WTC11 (cell line): ENCODE measurements at regions not wholly inside any gene's neighbourhood (a gene's known extent, or its start where the extent isn't known, plus 50 kb on each side); places are given as distances from the start of the nearest gene placed in this dataset.

ENCODE experiments used
- ATAC-seq: fragments of 200-7000 bp; cut with Tn5 transposase; 2 replicates; pipeline ENCODE4 v1.10.0; 2021; ENCODE audit warnings: mild to moderate bottlenecking, moderate library complexity
- CTCF ChIA-PET: fragments of 300-600 bp; sonication (Branson Sonifier 250); formaldehyde crosslinking; loops from one replicate; lab custom pipeline; 2021; ENCODE audit warnings: antibody characterized with exemption; lab: Charles Lee
- POLR2A ChIA-PET: fragments of 350-600 bp; sonication (Branson Sonifier 250); formaldehyde crosslinking; loops from one replicate; lab custom pipeline; 2021; ENCODE audit warnings: antibody characterized with exemption; lab: Charles Lee
- DNase-seq: peaks from one replicate; pipeline ENCODE4 v3.0.0; 2021; ENCODE audit warnings: low spot score
- H3K27ac Mint-ChIP-seq: 2 replicates; pipeline ENCODE4 v1.8.0; 2021; ENCODE audit warnings: mixed read lengths
- H3K27me3 Mint-ChIP-seq: 2 replicates; pipeline ENCODE4 v1.8.0; 2021; ENCODE audit warnings: low read depth, mild to moderate bottlenecking, moderate library complexity, mixed read lengths
- H3K36me3 Mint-ChIP-seq: 2 replicates; pipeline ENCODE4 v1.8.0; 2021; ENCODE audit warnings: mixed read lengths
- H3K4me1 Mint-ChIP-seq: 2 replicates; pipeline ENCODE4 v1.8.0; 2022; ENCODE audit warnings: mixed read lengths
- H3K4me3 Mint-ChIP-seq: 2 replicates; pipeline ENCODE4 v1.8.0; 2021; ENCODE audit warnings: mild to moderate bottlenecking, moderate library complexity, mixed read lengths
- H3K9me3 Mint-ChIP-seq: 2 replicates; pipeline ENCODE4 v1.8.0; 2021; ENCODE audit warnings: mixed read lengths
- AR ChIP-seq: fragments of 250-450 bp; sonication (Bioruptor Pico); IDR thresholded peaks from 2 replicates; pipeline ENCODE4 v1.9.0; 2021; ENCODE audit warnings: mild to moderate bottlenecking
- ATF6 ChIP-seq: sonication (generic); formaldehyde crosslinking; IDR thresholded peaks from 2 replicates; pipeline ENCODE4 v1.8.1; 2023; ENCODE audit warnings: mild to moderate bottlenecking, missing genetic modification reagents
- CREB1 ChIP-seq: sonication (generic); formaldehyde crosslinking; IDR thresholded peaks from 2 replicates; pipeline ENCODE4 v1.8.0; 2023; ENCODE audit warnings: mild to moderate bottlenecking, missing genetic modification reagents
- E2F1 ChIP-seq: sonication (generic); formaldehyde crosslinking; IDR thresholded peaks from 2 replicates; pipeline ENCODE4 v1.8.0; 2022; ENCODE audit warnings: mild to moderate bottlenecking, missing genetic modification reagents
- FOXJ3 ChIP-seq: sonication (generic); formaldehyde crosslinking; IDR thresholded peaks from 2 replicates; pipeline ENCODE4 v1.9.0; 2021; ENCODE audit warnings: missing genetic modification reagents, mild to moderate bottlenecking, borderline replicate concordance
- GABPB1 ChIP-seq: sonication (generic); formaldehyde crosslinking; IDR thresholded peaks from 2 replicates; pipeline ENCODE4 v1.8.1; 2023; ENCODE audit warnings: mild to moderate bottlenecking, missing genetic modification reagents
- HMGA2 ChIP-seq: fragments of 250-450 bp; sonication (Bioruptor Pico); IDR thresholded peaks from 2 replicates; pipeline ENCODE4 v1.4.0; 2021; ENCODE audit warnings: mild to moderate bottlenecking, moderate library complexity
- SP1 ChIP-seq: sonication (generic); formaldehyde crosslinking; conservative IDR thresholded peaks from 2 replicates; pipeline ENCODE4 v1.8.1; 2022; ENCODE audit warnings: missing genetic modification reagents
- TEAD1 ChIP-seq: sonication (generic); formaldehyde crosslinking; IDR thresholded peaks from 2 replicates; pipeline ENCODE4 v1.8.0; 2022; ENCODE audit warnings: mild to moderate bottlenecking, missing genetic modification reagents
- ZNF423 ChIP-seq: fragments of 250-450 bp; sonication (Bioruptor Pico); IDR thresholded peaks from 2 replicates; pipeline ENCODE4 v2.1.2; 2022; ENCODE audit warnings: mild to moderate bottlenecking, moderate library complexity
- ZNF532 ChIP-seq: fragments of 250-450 bp; sonication (Bioruptor Pico); IDR thresholded peaks from 2 replicates; pipeline ENCODE4 v1.9.0; 2021; ENCODE audit warnings: mild to moderate bottlenecking, borderline replicate concordance
- TF ChIP-seq, protein P1 (sequence below): sonication (generic); formaldehyde crosslinking; IDR thresholded peaks from 2 replicates; pipeline ENCODE4 v1.8.1; 2022; ENCODE audit warnings: mild to moderate bottlenecking, missing genetic modification reagents, moderate library complexity, borderline replicate concordance
- TF ChIP-seq, protein P2 (sequence below): sonication (generic); formaldehyde crosslinking; IDR thresholded peaks from 2 replicates; pipeline ENCODE4 v1.8.1; 2023; ENCODE audit warnings: mild to moderate bottlenecking, missing genetic modification reagents, borderline replicate concordance

- H3K27ac Mint-ChIP-seq, result no peak overlapping the region
- CTCF ChIA-PET, result no interaction called here
- no peak for DNase-seq
These were observed 343.1 kb upstream of the MAOA start for GRCh38 chrX:43313035-43313434.

GRCh38 chrX:43314525-43314924 is 341.6 kb upstream of the MAOA start:
- H3K9me3 Mint-ChIP-seq, result no peaks in the 10 kb centered on the region
- peaks cover 3% of the 10 kb centered on the region; the same call in 1 of the 2 replicates for H3K4me1 Mint-ChIP-seq
- H3K27me3 Mint-ChIP-seq, result no peaks in the 10 kb centered on the region
- ChIA-PET POLR2A (no interaction called here), CTCF (no interaction called here)
- H3K4me3 Mint-ChIP-seq, result no peak overlapping the region
- no peaks in the 10 kb centered on the region for H3K36me3 Mint-ChIP-seq
- TF ChIP-seq E2F1 (CRISPR knock-in tag) (no peak), GABPB1 (CRISPR knock-in tag) (no peak), TEAD1 (CRISPR knock-in tag) (no peak), ZNF532 (CRISPR knock-in tag) (no peak), ZNF423 (no peak)
- no peak overlapping the region for H3K27ac Mint-ChIP-seq
- no peak for ATAC-seq
- DNase-seq, result no peak

More at GRCh38 chrX:43313035-43313434, 343.1 kb upstream of the MAOA start:
- Mint-ChIP-seq H3K4me3 (no peak overlapping the region), H3K36me3 (no peaks in the 10 kb centered on the region), H3K27me3 (no peaks in the 10 kb centered on the region), H3K4me1 (peaks cover 3% of the 10 kb centered on the region; the same call in 1 of the 2 replicates), H3K9me3 (no peaks in the 10 kb centered on the region)
- POLR2A ChIA-PET, result no interaction called here
- no peak for ATAC-seq
- TF ChIP-seq GABPB1 (CRISPR knock-in tag) (0 out of 2 replicates have a peak, but pooled peaks have one; percentile 36), SP1 (CRISPR knock-in tag) (no peak)
- TF ChIP-seq, protein P1, sequence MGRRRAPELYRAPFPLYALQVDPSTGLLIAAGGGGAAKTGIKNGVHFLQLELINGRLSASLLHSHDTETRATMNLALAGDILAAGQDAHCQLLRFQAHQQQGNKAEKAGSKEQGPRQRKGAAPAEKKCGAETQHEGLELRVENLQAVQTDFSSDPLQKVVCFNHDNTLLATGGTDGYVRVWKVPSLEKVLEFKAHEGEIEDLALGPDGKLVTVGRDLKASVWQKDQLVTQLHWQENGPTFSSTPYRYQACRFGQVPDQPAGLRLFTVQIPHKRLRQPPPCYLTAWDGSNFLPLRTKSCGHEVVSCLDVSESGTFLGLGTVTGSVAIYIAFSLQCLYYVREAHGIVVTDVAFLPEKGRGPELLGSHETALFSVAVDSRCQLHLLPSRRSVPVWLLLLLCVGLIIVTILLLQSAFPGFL (CRISPR knock-in tag), result no peak
- TF ChIP-seq, protein P2, sequence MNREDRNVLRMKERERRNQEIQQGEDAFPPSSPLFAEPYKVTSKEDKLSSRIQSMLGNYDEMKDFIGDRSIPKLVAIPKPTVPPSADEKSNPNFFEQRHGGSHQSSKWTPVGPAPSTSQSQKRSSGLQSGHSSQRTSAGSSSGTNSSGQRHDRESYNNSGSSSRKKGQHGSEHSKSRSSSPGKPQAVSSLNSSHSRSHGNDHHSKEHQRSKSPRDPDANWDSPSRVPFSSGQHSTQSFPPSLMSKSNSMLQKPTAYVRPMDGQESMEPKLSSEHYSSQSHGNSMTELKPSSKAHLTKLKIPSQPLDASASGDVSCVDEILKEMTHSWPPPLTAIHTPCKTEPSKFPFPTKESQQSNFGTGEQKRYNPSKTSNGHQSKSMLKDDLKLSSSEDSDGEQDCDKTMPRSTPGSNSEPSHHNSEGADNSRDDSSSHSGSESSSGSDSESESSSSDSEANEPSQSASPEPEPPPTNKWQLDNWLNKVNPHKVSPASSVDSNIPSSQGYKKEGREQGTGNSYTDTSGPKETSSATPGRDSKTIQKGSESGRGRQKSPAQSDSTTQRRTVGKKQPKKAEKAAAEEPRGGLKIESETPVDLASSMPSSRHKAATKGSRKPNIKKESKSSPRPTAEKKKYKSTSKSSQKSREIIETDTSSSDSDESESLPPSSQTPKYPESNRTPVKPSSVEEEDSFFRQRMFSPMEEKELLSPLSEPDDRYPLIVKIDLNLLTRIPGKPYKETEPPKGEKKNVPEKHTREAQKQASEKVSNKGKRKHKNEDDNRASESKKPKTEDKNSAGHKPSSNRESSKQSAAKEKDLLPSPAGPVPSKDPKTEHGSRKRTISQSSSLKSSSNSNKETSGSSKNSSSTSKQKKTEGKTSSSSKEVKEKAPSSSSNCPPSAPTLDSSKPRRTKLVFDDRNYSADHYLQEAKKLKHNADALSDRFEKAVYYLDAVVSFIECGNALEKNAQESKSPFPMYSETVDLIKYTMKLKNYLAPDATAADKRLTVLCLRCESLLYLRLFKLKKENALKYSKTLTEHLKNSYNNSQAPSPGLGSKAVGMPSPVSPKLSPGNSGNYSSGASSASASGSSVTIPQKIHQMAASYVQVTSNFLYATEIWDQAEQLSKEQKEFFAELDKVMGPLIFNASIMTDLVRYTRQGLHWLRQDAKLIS (CRISPR knock-in tag), result no peak

GRCh38 chrX:43315622-43316021 is 340.5 kb upstream of the MAOA start:
- H3K36me3 Mint-ChIP-seq, result no peaks in the 10 kb centered on the region
- no peaks in the 10 kb centered on the region for H3K9me3 Mint-ChIP-seq
- DNase-seq, result no peak
- ChIA-PET POLR2A (no interaction called here), CTCF (no interaction called here)
- no peaks in the 10 kb centered on the region for H3K27me3 Mint-ChIP-seq
- TF ChIP-seq FOXJ3 (CRISPR knock-in tag) (no peak), CREB1 (CRISPR knock-in tag) (no peak), E2F1 (CRISPR knock-in tag) (no peak), ATF6 (CRISPR knock-in tag) (no peak), AR (CRISPR knock-in tag) (no peak), HMGA2 (CRISPR knock-in tag) (no peak)
- H3K4me1 Mint-ChIP-seq, result peaks cover 3% of the 10 kb centered on the region; the same call in 1 of the 2 replicates
- ATAC-seq, result no peak
- H3K27ac Mint-ChIP-seq, result no peak overlapping the region
- no peak overlapping the region for H3K4me3 Mint-ChIP-seq
